ENCODE measurements at regions not wholly inside any gene's neighbourhood (a gene's known extent, or its start where the extent isn't known, plus 50 kb on each side); places are given as distances from the start of the nearest gene placed in this dataset.

GRCh38 chr6:99138445-99138844, 190.7 kb upstream of the FBXL4 start:
- no TSS peak for BruUV-seq (replicated peaks)
- H2AFZ ChIP-seq (ENCODE audit: low read depth, low read length), result no peak overlapping the region
- ChIA-PET POLR2A (no interaction called here), CTCF (ENCODE audit: low intra/inter-chr PET ratio) (no interaction called here)
- WGBS (ENCODE audit: insufficient coverage, low coverage, missing lambda C conversion rate), result 0% methylated on average over 1 of the region's 1 CpG
- H4K20me1 ChIP-seq (replicated peaks; ENCODE audit: control insufficient read depth, insufficient read depth, low read length), result no peaks in the 10 kb centered on the region
- in situ Hi-C loops (cut with MboI) (no loop called here), intact Hi-C loops (cut with micrococcal nuclease) (no loop called here)
- H3K9me3 ChIP-seq (replicated peaks; ENCODE audit: control insufficient read depth, insufficient read depth, low read depth, low read length), result no peaks in the 10 kb centered on the region
- H3K79me2 ChIP-seq (ENCODE audit: control insufficient read depth, insufficient read depth, low read length), result no peaks in the 10 kb centered on the region
- no peak overlapping the region for H3K4me3 ChIP-seq
- H3K9ac ChIP-seq (ENCODE audit: insufficient read depth in 1 of 2, low read depth in 2 of 2, low read length in 2 of 2), result no peak overlapping the region
- H3K4me2 ChIP-seq (ENCODE audit: insufficient read depth, low read length), result no peak overlapping the region
- no peaks in the 10 kb centered on the region for H3K9me1 ChIP-seq (ENCODE audit: control insufficient read depth, insufficient read depth, low read length)
- TF ChIP-seq ATF1 (CRISPR knock-in tag; IDR thresholded peaks at IDR 0.05), result no peak
- no peak for TF ChIP-seq ATF1 (tag; IDR thresholded peaks at IDR 0.05)
- no peak for TF ChIP-seq MYC (IDR thresholded peaks at IDR 0.05; ENCODE audit: low read depth, low read length)
- TF ChIP-seq MYC (CRISPR knock-in tag; IDR thresholded peaks at IDR 0.05; ENCODE audit: borderline replicate concordance, low read depth), result no peak
- no peak for TF ChIP-seq PHF20 (IDR thresholded peaks at IDR 0.05; ENCODE audit: partially characterized antibody)
- TF ChIP-seq HNRNPUL1 (IDR thresholded peaks at IDR 0.05; ENCODE audit: low read length), result no peak
- TF ChIP-seq ZNF780A (CRISPR knock-in tag; IDR thresholded peaks at IDR 0.05), result no peak
- TF ChIP-seq RBM14 (IDR thresholded peaks at IDR 0.05; ENCODE audit: borderline replicate concordance, insufficient read depth, low read depth, low read length), result no peak
- TF ChIP-seq KAT7 (CRISPR knock-in tag; IDR thresholded peaks at IDR 0.05; ENCODE audit: borderline replicate concordance), result no peak
- no peak for TF ChIP-seq TSHZ1 (CRISPR knock-in tag; IDR thresholded peaks at IDR 0.05)
- TF ChIP-seq HCFC1 (IDR thresholded peaks at IDR 0.05; ENCODE audit: low read depth, low read length), result no peak
- no peaks in the 10 kb centered on the region for H3K4me1 ChIP-seq (replicated peaks in 1 of 2; ENCODE audit: control insufficient read depth in 2 of 2, insufficient read depth in 2 of 2, low read length in 2 of 2)
- H3K36me3 ChIP-seq (ENCODE audit: control insufficient read depth, insufficient read depth, low read length), result no peaks in the 10 kb centered on the region
- no peak for FAIRE-seq
- DNase-seq (ENCODE audit: extremely low read depth in 1 of 4, low spot score in 3 of 4), result no peak
- no peak for ATAC-seq
- H3K27ac ChIP-seq (ENCODE audit: extremely low read depth, low read depth, low read length), result no peak overlapping the region
- peaks cover 0 to 2% of the 10 kb centered on the region in 2 experiments; a peak in 1 of 5 replicates for H3K27me3 ChIP-seq (ENCODE audit: control insufficient read depth in 2 of 2, insufficient read depth in 2 of 2, low read length in 2 of 2)

Data from K562 (cell line).